Common myeloid progenitor, CD34-positive (primary cell): ENCODE measurements at regions not wholly inside any gene's neighbourhood (a gene's known extent, or its start where the extent isn't known, plus 50 kb on each side); places are given as distances from the start of the nearest gene placed in this dataset.

Experiments used
- CTCF ChIA-PET: fragments of 350-600 bp; sonication (Branson Sonifier 250); formaldehyde crosslinking; loops from one replicate; lab custom pipeline; 2021; ENCODE audit warnings: antibody characterized with exemption; lab: Charles Lee
- POLR2A ChIA-PET: fragments of 350-600 bp; sonication (Branson Sonifier 250); formaldehyde crosslinking; loops from one replicate; lab custom pipeline; 2021; ENCODE audit warnings: antibody characterized with exemption; lab: Charles Lee
- DNase-seq, 3 donors: peaks; one replicate each; pipeline versions ENCODE4 v3.0.0 to v3.0.0-alpha.2; 2013
- H3K27ac ChIP-seq, 2 experiments: 1 replicate in 1 of 2; 2 replicates in 1 of 2; pipeline ENCODE4 v1.7.0; 2013; ENCODE audit warnings: inconsistent platforms in 2 of 2, low read length in 2 of 2, mild to moderate bottlenecking in 2 of 2, low read depth in 1 of 2, moderate library complexity in 1 of 2; ENCODE audit not compliant: severe bottlenecking in 2 of 2, insufficient read depth in 1 of 2, poor library complexity in 1 of 2
- H3K27me3 ChIP-seq, 5 experiments: replicated peaks in 2 of 5; 1 replicate in 3 of 5; 2 replicates in 2 of 5; pipeline versions ENCODE4 v1.6.1 to v1.7.0; 2013; ENCODE audit warnings: low read length in 4 of 5, mild to moderate bottlenecking in 2 of 5, moderate library complexity in 2 of 5, inconsistent platforms in 1 of 5; ENCODE audit not compliant: insufficient read depth in 5 of 5, control insufficient read depth in 4 of 5
- H3K36me3 ChIP-seq, 4 experiments: 1 replicate in 2 of 4; 2 replicates in 2 of 4; pipeline versions ENCODE4 v1.6.1 to v1.7.0; 2013; ENCODE audit warnings: low read length in 3 of 4, control low read depth in 1 of 4, mild to moderate bottlenecking in 1 of 4; ENCODE audit not compliant: control insufficient read depth in 4 of 4, insufficient read depth in 4 of 4
- H3K4me1 ChIP-seq, 4 experiments: 1 replicate in 3 of 4; 2 replicates in 1 of 4; pipeline versions ENCODE4 v1.6.1 to v1.7.1; 2013; ENCODE audit warnings: low read length in 3 of 4, mild to moderate bottlenecking in 3 of 4, control low read depth in 1 of 4, inconsistent platforms in 1 of 4, moderate library complexity in 1 of 4; ENCODE audit not compliant: control insufficient read depth in 4 of 4, insufficient read depth in 4 of 4; ENCODE audit errors: control extremely low read depth in 1 of 4
- H3K4me3 ChIP-seq, 7 experiments: 1 replicate in 4 of 7; 2 replicates in 3 of 7; pipeline versions ENCODE4 v1.5.1 to v1.7.0; 2013; ENCODE audit warnings: mild to moderate bottlenecking in 7 of 7, low read length in 6 of 7, moderate library complexity in 6 of 7, inconsistent platforms in 2 of 7, low read depth in 2 of 7, control low read depth in 1 of 7; ENCODE audit not compliant: insufficient read depth in 4 of 7, control insufficient read depth in 1 of 7; ENCODE audit errors: extremely low read depth in 1 of 7
- H3K9me3 ChIP-seq, 5 experiments: 1 replicate in 4 of 5; 2 replicates in 1 of 5; pipeline versions ENCODE4 v1.6.1 to v1.7.1; 2013; ENCODE audit warnings: low read length in 4 of 5, mild to moderate bottlenecking in 2 of 5, inconsistent platforms in 1 of 5, low read depth in 1 of 5, moderate library complexity in 1 of 5; ENCODE audit not compliant: control insufficient read depth in 4 of 5, insufficient read depth in 2 of 5; ENCODE audit errors: control extremely low read depth in 1 of 5
- WGBS: methylation state at CpG from one replicate; pipeline ENCODE4 v1.1.5; 2013; ENCODE audit not compliant: insufficient coverage; 5-methylcytosine and 5-hydroxymethylcytosine counted together

GRCh38 chr14:39827901-39828655, 395.8 kb upstream of the FBXO33 start:
- ChIA-PET CTCF (no interaction called here), POLR2A (no interaction called here)
- WGBS: 88% methylated on average over 1 of the region's 2 CpGs
- H3K4me3 ChIP-seq: no peak overlapping the region
- H3K27ac ChIP-seq: no peak overlapping the region
- H3K9me3 ChIP-seq: no peaks in the 10 kb centered on the region
- no peak for DNase-seq
- no peaks in the 10 kb centered on the region for H3K4me1 ChIP-seq
- no peaks in the 10 kb centered on the region for H3K27me3 ChIP-seq
- H3K36me3 ChIP-seq: no peaks in the 10 kb centered on the region

- no peak overlapping the region for H3K27ac ChIP-seq
- no peaks in the 10 kb centered on the region for H3K27me3 ChIP-seq
- H3K9me3 ChIP-seq: no peaks in the 10 kb centered on the region
- no peak overlapping the region for H3K4me3 ChIP-seq
- no peaks in the 10 kb centered on the region for H3K36me3 ChIP-seq
- CTCF ChIA-PET: interaction anchor here (1.1 kb wide), 1 partner anchor 21 kb away, joined by 3 read pairs; no protein-coding TSS in a partner anchor
- POLR2A ChIA-PET: no interaction called here
- no CpG with 5 or more reads among the region's 3 CpGs for WGBS
- DNase-seq: no peak
- H3K4me1 ChIP-seq: no peaks in the 10 kb centered on the region
Measured at GRCh38 chr14:39812532-39813320, 380.5 kb upstream of the FBXO33 start.

GRCh38 chr14:39807271-39807670, 375.0 kb upstream of the FBXO33 start:
- no peaks in the 10 kb centered on the region for H3K4me1 ChIP-seq
- H3K27ac ChIP-seq: no peak overlapping the region
- POLR2A ChIA-PET: no interaction called here
- no peak overlapping the region for H3K4me3 ChIP-seq
- CTCF ChIA-PET: no interaction called here
- no peaks in the 10 kb centered on the region for H3K9me3 ChIP-seq
- no peaks in the 10 kb centered on the region for H3K27me3 ChIP-seq
- no peaks in the 10 kb centered on the region for H3K36me3 ChIP-seq
- no peak for DNase-seq
- 100% methylated on average over 2 of the region's 3 CpGs for WGBS

GRCh38 chr14:39784461-39784860, 352.2 kb upstream of the FBXO33 start:
- Histone ChIP-seq H3K9me3 (no peaks in the 10 kb centered on the region), H3K36me3 (no peaks in the 10 kb centered on the region), H3K27ac (no peak overlapping the region), H3K4me3 (no peak overlapping the region), H3K27me3 (no peaks in the 10 kb centered on the region), H3K4me1 (no peaks in the 10 kb centered on the region)
- ChIA-PET POLR2A (no interaction called here), CTCF (no interaction called here)
- no CpG with 5 or more reads among the region's 1 CpG for WGBS
- DNase-seq: no peak

- DNase-seq: no peak
- no peaks in the 10 kb centered on the region for H3K4me1 ChIP-seq
- H3K27me3 ChIP-seq: no peaks in the 10 kb centered on the region
- H3K9me3 ChIP-seq: no peaks in the 10 kb centered on the region
- H3K4me3 ChIP-seq: no peak overlapping the region
- WGBS: 93% methylated on average over 3 of the region's 5 CpGs
- no peaks in the 10 kb centered on the region for H3K36me3 ChIP-seq
- ChIA-PET CTCF (no interaction called here), POLR2A (interaction anchor here (0.6 kb wide), 1 partner anchor 587 kb away, joined by 3 read pairs; no protein-coding TSS in a partner anchor)
- no peak overlapping the region for H3K27ac ChIP-seq
Measured at GRCh38 chr14:39781466-39781865, 349.2 kb upstream of the FBXO33 start.

- no peaks in the 10 kb centered on the region for H3K27me3 ChIP-seq
- H3K9me3 ChIP-seq: no peaks in the 10 kb centered on the region
- ChIA-PET POLR2A (no interaction called here), CTCF (no interaction called here)
- H3K4me3 ChIP-seq: no peak overlapping the region
- no peak for DNase-seq
- no peaks in the 10 kb centered on the region for H3K4me1 ChIP-seq
- no peak overlapping the region for H3K27ac ChIP-seq
- H3K36me3 ChIP-seq: no peaks in the 10 kb centered on the region
- no CpG with 5 or more reads among the region's 2 CpGs for WGBS
Measured at GRCh38 chr14:39773387-39774126, 341.3 kb upstream of the FBXO33 start.
